ENCODE measurements at regions not wholly inside any gene's neighbourhood (a gene's known extent, or its start where the extent isn't known, plus 50 kb on each side); places are given as distances from the start of the nearest gene placed in this dataset.

DNA sequence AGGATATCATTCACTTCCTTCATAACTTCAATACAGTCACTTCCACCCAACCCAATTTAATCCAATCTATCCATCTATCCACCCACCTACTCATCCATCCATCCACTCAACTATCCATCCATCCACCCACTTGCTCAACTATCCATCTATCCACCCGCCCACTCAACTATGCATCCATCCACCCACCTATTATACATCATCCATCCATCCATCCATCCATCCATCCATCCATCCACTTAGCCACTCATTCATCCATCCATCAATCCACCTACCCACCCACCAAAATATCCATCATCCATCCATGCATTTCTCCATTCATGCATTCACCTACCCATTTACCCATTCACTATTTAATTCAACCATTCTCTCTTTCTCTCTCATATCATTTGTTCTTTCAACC lies 179.5 kb downstream of the HAPSTR1 start (continued):
- TF ChIP-seq, protein P1, sequence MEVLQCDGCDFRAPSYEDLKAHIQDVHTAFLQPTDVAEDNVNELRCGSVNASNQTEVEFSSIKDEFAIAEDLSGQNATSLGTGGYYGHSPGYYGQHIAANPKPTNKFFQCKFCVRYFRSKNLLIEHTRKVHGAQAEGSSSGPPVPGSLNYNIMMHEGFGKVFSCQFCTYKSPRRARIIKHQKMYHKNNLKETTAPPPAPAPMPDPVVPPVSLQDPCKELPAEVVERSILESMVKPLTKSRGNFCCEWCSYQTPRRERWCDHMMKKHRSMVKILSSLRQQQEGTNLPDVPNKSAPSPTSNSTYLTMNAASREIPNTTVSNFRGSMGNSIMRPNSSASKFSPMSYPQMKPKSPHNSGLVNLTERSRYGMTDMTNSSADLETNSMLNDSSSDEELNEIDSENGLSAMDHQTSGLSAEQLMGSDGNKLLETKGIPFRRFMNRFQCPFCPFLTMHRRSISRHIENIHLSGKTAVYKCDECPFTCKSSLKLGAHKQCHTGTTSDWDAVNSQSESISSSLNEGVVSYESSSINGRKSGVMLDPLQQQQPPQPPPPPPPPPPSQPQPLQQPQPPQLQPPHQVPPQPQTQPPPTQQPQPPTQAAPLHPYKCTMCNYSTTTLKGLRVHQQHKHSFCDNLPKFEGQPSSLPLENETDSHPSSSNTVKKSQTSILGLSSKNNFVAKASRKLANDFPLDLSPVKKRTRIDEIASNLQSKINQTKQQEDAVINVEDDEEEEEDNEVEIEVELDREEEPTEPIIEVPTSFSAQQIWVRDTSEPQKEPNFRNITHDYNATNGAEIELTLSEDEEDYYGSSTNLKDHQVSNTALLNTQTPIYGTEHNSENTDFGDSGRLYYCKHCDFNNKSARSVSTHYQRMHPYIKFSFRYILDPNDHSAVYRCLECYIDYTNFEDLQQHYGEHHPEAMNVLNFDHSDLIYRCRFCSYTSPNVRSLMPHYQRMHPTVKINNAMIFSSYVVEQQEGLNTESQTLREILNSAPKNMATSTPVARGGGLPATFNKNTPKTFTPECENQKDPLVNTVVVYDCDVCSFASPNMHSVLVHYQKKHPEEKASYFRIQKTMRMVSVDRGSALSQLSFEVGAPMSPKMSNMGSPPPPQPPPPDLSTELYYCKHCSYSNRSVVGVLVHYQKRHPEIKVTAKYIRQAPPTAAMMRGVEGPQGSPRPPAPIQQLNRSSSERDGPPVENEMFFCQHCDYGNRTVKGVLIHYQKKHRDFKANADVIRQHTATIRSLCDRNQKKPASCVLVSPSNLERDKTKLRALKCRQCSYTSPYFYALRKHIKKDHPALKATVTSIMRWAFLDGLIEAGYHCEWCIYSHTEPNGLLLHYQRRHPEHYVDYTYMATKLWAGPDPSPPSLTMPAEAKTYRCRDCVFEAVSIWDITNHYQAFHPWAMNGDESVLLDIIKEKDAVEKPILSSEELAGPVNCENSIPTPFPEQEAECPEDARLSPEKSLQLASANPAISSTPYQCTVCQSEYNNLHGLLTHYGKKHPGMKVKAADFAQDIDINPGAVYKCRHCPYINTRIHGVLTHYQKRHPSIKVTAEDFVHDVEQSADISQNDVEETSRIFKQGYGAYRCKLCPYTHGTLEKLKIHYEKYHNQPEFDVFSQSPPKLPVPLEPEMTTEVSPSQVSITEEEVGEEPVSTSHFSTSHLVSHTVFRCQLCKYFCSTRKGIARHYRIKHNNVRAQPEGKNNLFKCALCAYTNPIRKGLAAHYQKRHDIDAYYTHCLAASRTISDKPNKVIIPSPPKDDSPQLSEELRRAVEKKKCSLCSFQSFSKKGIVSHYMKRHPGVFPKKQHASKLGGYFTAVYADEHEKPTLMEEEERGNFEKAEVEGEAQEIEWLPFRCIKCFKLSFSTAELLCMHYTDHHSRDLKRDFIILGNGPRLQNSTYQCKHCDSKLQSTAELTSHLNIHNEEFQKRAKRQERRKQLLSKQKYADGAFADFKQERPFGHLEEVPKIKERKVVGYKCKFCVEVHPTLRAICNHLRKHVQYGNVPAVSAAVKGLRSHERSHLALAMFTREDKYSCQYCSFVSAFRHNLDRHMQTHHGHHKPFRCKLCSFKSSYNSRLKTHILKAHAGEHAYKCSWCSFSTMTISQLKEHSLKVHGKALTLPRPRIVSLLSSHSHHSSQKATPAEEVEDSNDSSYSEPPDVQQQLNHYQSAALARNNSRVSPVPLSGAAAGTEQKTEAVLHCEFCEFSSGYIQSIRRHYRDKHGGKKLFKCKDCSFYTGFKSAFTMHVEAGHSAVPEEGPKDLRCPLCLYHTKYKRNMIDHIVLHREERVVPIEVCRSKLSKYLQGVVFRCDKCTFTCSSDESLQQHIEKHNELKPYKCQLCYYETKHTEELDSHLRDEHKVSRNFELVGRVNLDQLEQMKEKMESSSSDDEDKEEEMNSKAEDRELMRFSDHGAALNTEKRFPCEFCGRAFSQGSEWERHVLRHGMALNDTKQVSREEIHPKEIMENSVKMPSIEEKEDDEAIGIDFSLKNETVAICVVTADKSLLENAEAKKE (CRISPR knock-in tag; IDR thresholded peaks at IDR 0.05), result no peak
- TF ChIP-seq JUNB (IDR thresholded peaks at IDR 0.05; ENCODE audit: unreplicated experiment) (no peak), CREB1 (CRISPR knock-in tag; IDR thresholded peaks at IDR 0.05; ENCODE audit: low read depth) (no peak), EZH2 (IDR thresholded peaks at IDR 0.05; ENCODE audit: low read depth, unreplicated experiment) (no peak), POLR2AphosphoS5 (IDR thresholded peaks at IDR 0.05; ENCODE audit: low read depth) (no peak)
- TF ChIP-seq, protein P2, sequence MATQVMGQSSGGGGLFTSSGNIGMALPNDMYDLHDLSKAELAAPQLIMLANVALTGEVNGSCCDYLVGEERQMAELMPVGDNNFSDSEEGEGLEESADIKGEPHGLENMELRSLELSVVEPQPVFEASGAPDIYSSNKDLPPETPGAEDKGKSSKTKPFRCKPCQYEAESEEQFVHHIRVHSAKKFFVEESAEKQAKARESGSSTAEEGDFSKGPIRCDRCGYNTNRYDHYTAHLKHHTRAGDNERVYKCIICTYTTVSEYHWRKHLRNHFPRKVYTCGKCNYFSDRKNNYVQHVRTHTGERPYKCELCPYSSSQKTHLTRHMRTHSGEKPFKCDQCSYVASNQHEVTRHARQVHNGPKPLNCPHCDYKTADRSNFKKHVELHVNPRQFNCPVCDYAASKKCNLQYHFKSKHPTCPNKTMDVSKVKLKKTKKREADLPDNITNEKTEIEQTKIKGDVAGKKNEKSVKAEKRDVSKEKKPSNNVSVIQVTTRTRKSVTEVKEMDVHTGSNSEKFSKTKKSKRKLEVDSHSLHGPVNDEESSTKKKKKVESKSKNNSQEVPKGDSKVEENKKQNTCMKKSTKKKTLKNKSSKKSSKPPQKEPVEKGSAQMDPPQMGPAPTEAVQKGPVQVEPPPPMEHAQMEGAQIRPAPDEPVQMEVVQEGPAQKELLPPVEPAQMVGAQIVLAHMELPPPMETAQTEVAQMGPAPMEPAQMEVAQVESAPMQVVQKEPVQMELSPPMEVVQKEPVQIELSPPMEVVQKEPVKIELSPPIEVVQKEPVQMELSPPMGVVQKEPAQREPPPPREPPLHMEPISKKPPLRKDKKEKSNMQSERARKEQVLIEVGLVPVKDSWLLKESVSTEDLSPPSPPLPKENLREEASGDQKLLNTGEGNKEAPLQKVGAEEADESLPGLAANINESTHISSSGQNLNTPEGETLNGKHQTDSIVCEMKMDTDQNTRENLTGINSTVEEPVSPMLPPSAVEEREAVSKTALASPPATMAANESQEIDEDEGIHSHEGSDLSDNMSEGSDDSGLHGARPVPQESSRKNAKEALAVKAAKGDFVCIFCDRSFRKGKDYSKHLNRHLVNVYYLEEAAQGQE (IDR thresholded peaks at IDR 0.05; ENCODE audit: unreplicated experiment), result no peak

DNA sequence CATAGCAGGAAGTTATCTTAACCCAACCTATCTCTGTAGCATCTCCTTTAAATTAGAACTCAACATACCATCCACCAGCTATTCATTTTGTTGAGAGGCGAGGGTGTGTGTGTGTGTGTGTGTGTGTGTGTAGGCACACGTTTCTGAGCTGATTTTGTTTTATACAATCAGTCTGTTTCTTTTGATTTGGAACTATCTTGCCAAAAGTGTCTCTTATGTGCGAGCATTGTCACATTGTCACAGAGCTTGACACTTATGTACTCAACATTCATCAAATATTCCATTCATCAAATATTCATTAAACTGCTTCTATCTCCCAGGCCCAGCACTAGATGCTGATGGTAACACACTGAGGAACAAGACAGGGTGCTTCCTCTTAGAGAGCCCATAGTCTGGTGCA lies 180.4 kb downstream of the HAPSTR1 start:
- no peaks in the 10 kb centered on the region for H3K36me3 Mint-ChIP-seq (ENCODE audit: low read depth)
- Histone ChIP-seq H3K4me2 (no peak overlapping the region), H3K27ac (ENCODE audit: low read depth) (no peak overlapping the region), H3K4me1 (ENCODE audit: insufficient read depth) (no peaks in the 10 kb centered on the region), H4K20me1 (replicated peaks; ENCODE audit: insufficient read depth) (no peaks in the 10 kb centered on the region), H3K27me3 (ENCODE audit: insufficient read depth) (no peaks in the 10 kb centered on the region), H3K9me2 (ENCODE audit: insufficient read depth) (peaks cover 11% of the 10 kb centered on the region), H3K36me3 (ENCODE audit: insufficient read depth) (no peaks in the 10 kb centered on the region), H3F3A (replicated peaks; ENCODE audit: low read depth) (no peaks in the 10 kb centered on the region), H2AFZ (no peak overlapping the region), H3K79me2 (replicated peaks; ENCODE audit: insufficient read depth) (no peaks in the 10 kb centered on the region), H3K4me3 (no peak overlapping the region)
- no peaks in the 10 kb centered on the region; the same call in 2 of the 3 replicates for H3K4me1 Mint-ChIP-seq
- H3K27me3 Mint-ChIP-seq (ENCODE audit: insufficient read depth, low read depth, poor library complexity), result peaks cover 6% of the 10 kb centered on the region
- DNase-seq (ENCODE audit: low spot score) (no peak), ATAC-seq (no peak)
- H3K9me3 Mint-ChIP-seq, result no peaks in the 10 kb centered on the region
- no peak overlapping the region for H3K4me3 Mint-ChIP-seq
- no peak for TF ChIP-seq JUNB (IDR thresholded peaks at IDR 0.05; ENCODE audit: unreplicated experiment)
- no peak for TF ChIP-seq EZH2phosphoT487 (IDR thresholded peaks at IDR 0.05; ENCODE audit: unreplicated experiment)
- no peak for TF ChIP-seq ZNF331 (CRISPR knock-in tag; IDR thresholded peaks at IDR 0.05; ENCODE audit: low read depth)
- no peak for TF ChIP-seq EZH2 (IDR thresholded peaks at IDR 0.05; ENCODE audit: low read depth, unreplicated experiment)
- no peak for TF ChIP-seq CREB1 (CRISPR knock-in tag; IDR thresholded peaks at IDR 0.05; ENCODE audit: low read depth)
- TF ChIP-seq, protein P2 (IDR thresholded peaks at IDR 0.05; ENCODE audit: unreplicated experiment), result no peak
- H3K27ac Mint-ChIP-seq, result no peak overlapping the region
